ENCODE measurements at regions not wholly inside any gene's neighbourhood (a gene's known extent, or its start where the extent isn't known, plus 50 kb on each side); places are given as distances from the start of the nearest gene placed in this dataset.

DNA sequence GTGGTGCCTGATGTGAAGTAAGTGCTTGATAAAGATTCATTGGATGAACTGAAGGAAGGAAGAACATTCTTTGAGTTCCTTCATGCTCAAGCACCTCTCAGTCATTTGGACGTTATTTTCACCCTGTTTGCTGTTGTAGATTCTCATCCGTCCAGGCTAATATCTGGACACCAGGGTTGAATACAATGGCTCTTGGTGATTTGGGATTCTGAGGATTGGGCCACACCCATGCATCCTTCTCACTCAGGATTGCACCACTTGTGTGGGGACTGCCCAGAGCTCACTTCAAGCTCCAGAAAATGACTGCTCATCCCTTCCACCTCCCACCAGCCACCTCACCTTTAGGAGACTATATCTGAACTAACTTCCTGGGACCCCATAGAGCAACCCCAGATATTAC is 117.1 kb upstream of the IPO9 start:
- no peak for DNase-seq

DNA sequence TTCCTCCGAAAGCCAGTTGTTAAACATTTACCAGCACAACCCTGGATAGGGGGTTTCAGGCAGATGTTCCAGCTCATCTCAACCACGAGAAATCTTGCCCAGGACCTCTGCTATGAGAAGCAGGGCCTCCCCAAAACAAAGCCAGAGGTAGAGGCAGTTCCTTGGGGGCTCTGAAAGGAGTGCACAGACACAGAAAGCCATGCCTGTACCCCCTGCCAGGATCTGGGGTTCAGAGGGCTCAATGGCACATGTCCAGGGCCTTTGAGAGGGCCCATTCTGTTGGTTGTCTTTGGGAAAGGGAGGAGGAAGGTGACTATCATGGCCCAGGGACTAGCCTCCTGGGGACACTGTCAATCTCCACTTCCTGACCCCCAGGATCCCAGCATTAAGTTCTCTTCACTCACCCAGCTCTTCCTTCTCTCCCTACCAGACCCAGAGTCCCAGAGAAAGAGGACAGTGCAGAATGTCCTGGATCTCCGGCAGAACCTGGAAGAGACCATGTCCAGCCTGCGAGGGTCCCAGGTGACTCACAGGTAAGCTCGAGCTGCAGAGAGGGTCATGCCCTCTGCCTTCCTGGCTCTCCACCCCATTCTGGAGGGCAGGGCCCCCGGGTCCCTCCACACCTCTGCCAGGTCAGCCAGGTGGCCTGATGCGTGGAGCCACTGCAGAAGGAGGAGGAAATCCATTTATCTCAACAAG is 116.4 kb upstream of the IPO9 start:
- no peak for DNase-seq

DNA sequence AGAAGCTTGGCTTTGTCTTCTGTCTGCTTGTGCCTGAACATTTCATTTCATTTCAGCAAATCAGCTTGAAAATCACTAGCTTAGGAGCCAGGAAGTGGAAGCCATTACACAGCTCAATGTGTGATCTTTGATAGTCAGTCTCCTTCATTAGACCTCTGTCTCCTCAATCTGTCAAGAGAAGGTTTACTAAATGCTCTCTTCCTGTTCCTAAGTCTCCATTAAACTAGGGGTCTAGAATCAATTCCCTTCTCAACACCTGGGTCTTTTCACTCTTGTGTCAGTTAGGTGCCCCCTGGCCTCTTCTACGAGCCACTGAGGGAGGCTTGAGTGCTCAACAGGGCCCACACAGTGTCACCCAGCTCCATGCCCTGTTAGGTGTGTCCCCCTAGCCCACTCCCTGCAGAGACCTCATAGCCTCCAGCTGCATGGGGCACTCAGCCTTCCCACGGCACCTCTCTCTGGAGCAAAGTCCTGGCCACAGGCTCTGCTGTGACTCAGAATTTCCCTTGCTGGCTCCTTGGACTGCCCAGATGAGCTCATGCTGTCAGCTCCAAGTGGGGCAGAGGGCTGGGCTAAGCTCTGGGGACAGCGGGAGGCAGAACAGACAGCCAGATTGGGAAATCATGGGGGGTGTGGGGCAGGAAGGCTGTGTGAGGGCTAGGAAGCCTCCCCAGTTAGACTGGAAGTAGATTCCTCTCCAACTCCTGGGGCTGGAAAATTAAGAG is 115.7 kb upstream of the IPO9 start:
- DNase-seq, result peak; percentile 99

DNA sequence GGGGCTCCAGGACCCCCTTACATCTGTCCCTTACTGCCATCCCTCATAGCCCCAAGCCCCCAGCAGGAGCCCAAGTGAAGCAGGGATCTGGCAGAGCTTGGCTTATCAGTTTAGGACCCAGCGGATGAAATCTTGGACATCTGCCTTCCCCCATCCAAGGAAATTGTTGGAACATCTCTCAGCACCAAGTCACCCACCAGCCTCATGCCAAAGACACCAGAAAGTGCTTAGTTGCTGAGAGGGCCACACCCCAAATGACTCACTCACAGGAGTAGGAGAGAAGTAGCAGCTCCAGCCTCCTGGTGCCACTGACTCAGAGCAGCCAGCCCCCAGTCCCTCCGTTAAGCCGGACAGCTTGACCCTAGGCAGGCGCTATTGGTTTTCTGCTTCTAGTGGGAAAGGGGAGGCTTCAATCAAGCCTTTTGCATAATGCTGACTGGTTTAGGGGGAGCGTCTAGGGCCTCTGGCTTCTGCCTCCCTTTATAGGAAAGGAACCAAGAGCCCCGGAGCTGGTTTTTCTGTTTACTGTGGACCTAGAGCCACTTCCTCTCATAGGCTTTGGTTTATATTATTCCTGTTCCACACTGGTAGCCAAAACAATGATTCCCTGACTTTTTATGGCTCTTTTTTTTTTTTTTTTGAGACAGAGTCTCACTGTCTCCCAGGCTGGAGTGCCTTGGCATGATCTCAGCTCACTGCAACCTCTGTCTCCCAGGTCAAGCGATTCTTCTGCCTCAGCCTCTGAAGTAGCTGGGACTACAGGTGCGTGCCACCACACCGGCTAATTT is 114.2 kb upstream of the IPO9 start:
- DNase-seq, result peak; percentile 99

DNA sequence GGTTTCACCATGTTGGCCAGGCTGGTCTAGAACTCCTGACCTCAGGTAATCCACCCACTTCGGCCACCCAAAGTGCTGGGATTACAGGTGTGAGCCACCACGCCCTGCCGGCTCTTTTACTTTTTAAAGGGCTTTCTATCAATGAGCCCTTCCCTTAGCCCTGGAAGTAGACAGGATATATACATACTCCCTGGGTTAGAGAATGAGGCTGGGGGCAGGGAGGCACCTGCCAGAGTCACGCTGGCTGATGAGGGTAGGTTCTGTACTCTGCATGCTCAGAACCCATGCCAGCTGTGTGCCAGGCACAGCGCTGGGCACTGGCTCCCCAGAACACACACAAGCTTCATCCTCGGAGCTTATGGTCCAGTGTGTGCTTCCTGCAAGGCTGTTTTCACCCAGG is 113.6 kb upstream of the IPO9 start:
- no peak for DNase-seq

DNA sequence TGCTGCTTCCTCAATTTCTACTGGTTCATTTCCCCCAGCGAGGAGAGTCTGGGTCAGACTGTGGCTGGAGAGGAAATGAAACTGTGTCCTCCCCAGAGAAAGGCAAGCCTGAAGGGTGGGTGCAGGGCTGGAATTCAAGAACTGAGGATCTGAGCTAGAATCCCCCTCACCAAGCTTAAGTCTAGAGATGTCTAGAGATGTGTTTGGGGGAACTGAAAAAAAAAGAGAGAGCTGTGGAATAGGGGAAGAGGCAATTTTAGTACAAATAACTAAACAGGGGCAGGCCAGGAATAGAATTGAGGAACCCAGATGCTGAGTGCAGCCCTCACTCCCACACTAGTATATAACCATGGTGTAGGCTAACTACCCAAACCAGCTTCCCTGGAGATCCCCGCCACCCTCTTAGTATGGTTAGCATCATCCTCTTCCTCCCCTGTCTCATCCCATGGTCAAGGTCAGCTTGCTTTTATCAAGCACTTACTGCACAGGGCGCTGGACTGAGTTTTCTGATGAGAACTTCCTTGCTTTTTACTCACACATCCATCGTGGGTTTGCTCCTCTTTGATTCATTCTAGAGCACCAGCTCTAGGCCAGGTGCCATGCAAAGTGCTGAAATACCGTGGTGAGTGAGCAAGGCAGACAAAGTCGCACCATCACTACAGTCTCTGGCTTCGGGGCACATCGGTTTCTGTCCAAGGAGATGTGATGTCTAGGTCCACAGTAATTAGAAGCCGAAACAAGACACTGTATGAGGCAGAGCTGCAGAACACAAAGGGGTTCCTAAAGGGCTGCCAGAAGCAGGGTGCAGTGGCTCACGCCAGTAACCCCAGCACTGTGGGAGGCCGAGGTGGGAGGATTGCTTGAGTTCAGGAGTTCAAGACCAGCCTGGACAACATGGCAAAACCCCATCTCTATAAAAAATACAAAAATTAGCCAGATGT is 112.9 kb upstream of the IPO9 start:
- DNase-seq, result no peak

DNA sequence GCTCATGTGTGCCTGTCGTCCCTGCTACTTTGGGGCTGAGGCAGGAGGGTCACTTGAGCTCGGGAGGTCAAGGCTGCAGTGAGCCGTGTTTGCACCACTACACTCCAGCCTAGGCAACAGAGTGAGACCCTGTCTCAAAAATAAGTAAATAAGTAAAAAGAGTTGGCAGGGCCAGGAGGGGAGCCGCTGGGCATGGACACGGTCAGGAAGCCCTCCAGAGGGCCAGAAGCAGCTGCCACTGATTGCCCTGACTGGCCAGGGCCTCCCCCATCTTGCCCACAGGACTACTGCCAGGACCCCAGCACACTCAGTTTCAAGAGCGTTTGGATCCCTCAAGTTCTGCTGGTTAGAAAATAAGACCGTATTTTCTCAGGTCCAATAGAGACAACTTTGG is 112.2 kb upstream of the IPO9 start:
- DNase-seq, result no peak

DNA sequence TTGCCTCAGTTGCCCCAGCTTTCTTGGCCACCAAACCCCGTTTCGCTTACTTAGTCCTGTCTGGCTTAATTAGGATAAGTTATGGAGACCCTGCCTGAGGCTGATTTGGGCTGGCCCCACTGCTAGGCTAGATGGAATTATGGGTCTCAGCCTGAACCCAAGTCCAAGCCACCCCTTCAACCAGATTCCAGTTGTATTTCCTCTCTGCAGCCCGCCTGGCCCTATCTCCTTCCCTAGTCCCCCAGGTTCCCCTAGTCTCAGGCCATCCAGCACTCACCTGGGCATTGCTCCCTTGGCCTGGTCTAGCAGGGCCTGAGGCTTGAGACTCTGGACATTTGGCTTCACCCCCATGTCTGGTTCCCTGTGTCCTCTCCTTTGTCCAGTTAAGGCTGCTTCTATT is 111.7 kb upstream of the IPO9 start:
- DNase-seq, result no peak

DNA sequence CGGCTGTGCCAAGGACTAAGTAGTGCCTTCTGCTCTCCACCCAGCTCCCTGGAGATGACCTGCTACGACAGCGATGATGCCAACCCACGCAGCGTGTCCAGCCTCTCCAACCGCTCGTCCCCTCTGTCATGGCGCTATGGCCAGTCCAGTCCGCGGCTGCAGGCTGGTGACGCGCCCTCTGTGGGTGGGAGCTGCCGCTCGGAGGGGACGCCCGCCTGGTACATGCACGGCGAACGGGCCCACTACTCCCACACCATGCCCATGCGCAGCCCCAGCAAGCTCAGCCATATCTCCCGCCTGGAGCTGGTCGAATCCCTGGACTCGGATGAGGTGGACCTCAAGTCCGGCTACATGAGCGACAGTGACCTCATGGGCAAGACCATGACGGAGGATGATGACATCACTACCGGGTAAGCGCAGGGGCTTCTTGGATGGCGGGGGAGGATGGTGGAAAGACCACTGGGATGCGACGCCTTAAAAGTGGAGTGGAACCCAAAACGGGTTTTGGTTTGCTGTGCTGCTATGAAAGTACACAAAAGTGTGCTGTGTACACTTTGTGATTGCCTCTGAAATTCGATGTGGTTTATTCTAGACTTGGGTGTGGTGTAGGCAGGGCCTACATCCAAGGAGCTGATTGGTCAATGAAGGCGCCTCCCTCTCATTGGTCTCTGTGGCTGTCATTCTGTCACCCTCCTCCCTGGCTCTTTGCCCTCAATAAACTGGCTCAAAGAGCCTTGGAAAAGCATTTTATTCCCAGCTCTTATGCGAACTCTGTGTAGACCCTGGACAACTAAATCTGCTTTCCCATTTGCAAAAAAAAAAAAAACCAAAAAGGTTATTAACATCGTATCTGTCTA is 110.4 kb upstream of the IPO9 start:
- no peak for DNase-seq

DNA sequence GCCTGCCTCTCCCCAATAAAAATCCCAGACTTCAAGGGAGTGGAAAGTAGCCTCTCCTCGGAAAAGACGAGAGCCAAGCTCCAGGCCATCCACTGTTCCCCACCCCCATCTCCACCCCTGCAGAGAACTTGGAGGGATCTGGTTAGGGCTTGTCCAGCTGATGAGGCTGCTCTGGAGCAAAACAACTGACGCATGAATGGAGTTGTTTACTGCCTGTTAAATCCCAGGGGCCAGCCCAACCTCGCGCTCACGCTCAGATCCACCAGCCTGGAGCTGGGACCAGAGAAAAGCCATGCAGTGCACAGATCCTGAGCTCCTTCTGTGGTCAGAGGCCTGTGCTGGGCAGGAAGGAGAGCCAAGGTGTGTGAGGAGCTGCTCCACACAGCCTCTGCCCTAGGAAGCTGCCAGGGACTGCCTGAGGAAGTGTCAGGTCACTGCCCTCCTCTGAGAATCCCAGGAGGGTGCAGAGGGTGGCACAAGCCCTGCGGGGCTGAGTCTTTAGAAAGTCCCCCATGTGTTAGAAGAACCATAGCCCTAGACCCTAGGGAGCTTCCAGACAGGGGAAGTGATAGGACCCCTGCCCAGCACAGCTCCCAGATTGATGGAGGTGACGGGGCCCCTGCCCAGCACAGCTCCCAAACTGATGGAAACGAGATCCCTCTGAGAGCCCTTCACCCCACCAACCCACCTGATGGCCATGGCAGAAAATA is 109.0 kb upstream of the IPO9 start:
- DNase-seq, result peak; percentile 81

DNA sequence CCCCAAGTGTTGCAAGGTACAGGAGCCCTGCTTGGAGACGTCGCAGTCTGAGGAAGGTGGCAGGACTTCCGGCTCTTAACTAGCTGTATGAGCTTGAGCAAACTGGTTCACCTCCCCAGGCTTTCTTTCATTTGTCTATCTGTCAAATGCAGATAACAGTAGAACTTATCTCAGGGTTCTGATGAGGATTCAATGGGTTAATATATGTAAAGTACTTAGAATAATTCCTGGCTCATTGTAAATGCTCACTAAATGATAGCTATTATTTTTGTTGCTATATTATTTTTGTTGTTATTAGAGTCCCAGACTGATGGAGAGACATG is 108.5 kb upstream of the IPO9 start:
- no peak for DNase-seq

DNA sequence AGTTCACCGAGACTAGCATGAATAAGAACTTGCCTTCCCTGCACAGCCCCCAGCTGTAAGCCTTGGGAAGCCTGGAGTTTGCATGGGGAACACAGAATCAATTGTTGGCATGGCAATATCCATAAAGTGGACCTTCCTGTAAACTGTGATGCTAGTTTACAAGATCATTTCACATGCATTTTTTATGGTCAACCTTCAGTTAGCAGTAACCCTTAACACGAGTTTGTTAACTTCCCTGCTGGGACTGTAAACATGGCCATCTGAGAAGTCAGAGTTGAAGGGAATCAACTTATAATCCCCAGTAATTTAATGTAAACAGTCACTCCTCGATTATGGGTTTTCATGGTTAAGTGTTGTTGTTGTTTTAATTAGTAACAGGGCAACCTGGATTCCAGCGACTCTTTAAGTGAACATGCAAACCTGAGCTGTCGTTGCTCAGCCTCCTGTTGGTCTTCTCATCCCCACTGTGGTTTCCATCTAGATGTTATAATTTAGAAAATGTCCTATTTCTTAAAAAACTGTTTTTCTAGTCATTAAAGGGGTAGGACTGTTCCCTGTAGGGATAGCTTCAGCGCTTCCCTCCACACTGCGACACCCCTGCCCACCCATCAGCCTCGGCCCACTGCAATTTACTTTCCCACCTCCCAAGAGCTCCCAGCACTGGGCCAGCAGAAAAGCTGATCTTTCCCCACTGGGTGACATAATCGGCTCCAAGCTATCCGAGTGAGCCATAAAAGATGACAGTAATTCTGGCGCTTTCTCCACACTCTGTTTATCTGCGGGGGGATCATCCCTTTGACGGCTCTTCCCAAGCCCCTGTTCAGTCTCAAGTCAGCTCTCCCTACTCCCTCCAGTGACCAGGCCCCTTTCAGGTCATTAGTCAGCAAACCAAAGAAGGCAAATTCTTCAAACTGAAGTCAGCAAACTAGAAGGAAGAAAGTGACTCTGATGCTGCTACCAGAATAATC is 107.6 kb upstream of the IPO9 start:
- peak; percentile 81 for DNase-seq

DNA sequence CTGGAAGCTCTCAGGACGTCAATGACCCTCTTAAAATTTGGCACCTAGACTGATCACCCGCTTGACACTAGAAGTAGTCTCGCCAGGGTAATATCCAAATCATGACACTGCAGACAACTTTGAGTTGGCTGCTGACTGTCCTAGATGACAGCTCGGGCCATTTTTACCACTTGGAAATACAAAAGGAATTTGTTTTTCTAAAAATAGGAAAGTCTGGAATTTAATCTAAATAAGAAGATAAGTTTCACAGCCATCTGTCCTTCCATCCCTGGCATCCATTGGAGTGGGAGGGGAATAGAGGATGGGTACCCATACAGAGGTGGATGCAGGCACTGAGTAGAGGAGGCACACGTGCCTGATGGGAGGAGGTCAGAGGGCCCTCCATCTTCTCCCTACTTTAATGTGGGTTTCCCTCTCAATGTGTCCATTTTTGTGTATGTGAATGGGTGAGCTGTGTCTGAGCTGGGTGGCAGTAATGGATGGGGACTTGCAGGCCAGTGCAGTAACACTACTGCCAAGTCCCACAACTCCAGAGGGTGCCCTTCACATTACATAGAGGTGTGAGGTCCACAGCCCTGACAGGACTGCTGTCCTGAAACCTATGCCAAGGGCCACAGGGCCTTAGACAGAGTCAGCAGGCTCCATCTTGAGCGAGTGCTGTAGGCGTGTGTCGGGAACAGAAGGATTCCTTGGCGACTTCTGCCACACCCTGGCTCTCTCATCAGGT is 104.8 kb upstream of the IPO9 start:
- no peak for DNase-seq

DNA sequence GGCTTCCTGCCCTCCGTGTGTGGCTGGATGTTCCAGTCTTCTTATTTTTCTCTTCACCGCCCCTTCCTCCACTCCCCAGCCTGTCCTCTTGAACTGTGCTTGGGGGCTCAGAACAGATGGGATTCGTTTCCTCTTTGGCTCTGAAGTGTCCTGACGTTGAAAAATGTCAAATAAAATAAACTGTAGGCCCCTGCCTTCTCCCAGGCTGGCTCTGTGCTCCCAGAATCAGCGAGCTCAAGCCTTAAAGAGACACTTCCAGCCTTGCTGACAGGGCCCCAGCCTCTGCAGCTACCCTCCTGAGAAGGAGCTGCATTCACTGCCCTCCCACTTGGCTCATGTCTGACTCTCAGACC is 104.2 kb upstream of the IPO9 start:
- no peak for DNase-seq

DNA sequence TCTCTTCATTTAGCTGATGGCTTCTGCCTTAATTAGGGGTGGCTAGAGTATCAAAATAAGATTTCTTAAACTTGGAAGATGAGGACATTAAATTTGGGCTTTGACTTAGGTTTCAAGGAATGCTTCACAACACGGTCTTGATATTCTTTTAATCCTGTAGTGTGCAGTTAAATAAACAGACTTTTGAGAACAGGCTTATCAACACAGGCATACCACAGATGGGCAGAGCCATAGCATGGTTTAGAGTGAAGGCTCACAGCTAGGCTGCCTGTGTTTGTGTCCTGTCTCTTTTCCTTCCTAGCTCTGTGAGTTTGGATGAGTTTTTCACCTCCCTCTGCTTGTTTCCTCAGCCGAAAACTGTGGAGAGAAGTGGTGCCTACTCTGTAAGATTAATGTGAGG is 102.3 kb upstream of the IPO9 start:
- DNase-seq, result no peak

DNA sequence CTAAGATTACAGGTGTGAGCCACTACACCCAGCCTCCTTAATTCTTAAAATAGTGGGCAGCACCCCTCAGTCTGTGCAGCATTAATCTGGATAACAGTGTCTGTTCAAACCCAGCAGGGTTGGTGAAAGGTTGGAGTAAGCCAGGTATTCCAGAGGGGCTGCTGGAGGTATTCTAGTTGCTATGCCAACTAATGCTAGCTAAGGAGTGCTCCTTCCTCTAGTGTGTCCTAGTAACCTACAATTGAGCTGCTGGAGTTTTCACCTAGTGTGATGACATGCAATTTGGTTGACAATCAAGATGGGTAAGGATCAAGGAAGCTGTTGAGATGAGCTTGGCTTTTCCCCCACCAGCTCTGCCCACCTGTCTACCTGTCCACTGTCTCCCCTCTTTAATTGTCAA is 100.2 kb upstream of the IPO9 start:
- DNase-seq, result no peak

DNA sequence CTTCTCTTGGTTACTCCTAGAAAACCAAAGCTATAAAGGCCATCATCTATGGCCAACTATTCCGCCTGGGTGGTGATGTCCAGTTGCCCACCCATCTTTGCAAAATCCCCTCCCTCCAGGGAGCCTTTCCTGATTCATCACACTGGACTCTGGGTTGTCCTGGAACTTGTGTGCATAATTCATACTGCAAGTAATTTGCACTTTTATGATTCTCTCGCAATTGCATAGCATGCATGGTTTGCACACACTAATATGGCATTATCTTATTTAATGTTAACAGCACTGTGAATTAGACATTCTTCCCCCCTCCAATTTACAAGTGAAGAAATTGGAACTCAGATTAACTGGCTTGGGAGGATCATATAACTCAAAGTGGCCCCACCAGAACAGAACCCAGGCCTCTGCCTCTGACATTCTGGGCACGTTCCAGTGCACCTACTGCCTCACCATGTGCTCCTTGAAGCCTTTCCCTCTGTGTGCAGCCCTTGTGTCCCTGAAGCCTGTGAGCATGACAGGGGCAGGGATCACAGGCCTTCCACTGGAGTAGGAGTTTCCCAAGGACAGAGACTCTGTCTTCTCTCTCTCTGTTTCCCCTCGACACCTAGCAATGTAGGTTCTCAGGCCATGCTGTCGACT is 98.9 kb upstream of the IPO9 start:
- DNase-seq, result no peak

DNA sequence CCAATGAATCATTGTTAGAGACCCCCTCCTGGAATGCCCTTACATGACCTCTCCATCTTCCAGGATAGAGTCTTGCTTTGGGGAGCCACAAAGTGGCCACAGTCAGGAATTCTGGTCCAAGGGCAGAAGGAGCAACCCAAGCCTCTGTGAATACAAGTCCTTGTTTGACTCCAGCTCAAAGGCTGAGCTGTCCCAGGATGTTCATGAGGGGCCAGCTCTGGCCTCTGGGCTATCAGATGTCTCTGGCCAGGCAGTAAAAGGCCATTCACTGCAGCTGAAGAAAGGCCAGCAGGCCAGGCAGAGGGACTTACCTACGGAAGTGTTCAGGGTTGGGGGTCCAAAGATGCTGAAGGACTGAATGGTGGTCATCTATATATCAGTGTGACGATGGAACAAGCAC is 98.3 kb upstream of the IPO9 start:
- DNase-seq, result no peak

DNA sequence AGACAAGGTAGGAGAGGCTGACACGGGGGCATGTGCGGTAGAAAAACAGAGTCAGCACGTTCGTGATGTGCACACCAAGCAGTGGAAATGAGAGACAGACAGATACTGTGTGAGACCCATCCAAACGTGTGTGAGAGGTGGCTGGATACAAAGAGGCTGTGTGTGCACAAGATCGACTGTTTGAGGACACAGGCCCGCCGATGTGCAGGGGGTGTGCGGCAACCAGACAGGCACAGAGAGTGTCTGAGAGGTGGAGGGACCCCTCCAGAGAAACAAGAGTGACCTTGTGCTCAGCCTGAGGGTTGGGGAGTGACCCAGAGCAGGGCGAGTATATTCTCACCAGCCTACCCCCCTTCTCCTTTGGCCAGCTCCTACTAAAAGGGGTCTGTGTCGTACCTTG is 97.8 kb upstream of the IPO9 start:
- DNase-seq, result no peak

Data from fibroblast of skin of right quadriceps (primary cell).